ENCODE measurements at regions not wholly inside any gene's neighbourhood (a gene's known extent, or its start where the extent isn't known, plus 50 kb on each side); places are given as distances from the start of the nearest gene placed in this dataset.

DNA sequence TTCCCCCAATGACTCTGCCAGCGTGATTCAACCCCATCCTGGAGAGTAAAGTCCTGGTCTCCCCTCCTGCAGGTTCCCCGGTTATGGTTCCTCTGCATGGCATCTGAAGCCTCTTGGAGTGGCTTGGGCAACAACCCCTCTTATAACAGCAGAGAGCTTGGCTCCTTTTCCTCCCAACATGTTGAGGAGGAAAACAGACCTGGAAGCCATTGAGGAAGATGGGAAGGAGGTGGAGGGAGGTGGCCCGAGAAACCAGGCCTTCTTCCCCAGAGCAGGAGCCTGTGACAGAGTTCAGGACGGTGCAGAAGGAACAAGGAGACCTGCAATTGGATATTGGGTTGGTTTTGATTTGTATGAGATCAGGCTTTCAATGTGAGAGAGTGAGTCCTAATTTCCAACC lies 184.0 kb upstream of the ADCY1 start:
- Histone ChIP-seq H3K27ac (no peak overlapping the region), H3K4me3 (no peak overlapping the region), H3K36me3 (no peaks in the 10 kb centered on the region), H3K4me1 (no peaks in the 10 kb centered on the region), H3K27me3 (no peaks in the 10 kb centered on the region), H3K9me3 (peaks cover 0 to 8% (median 0%) of the 10 kb centered on the region in 3 donors)
- intact Hi-C loops (cut with DNase I): no loop called here
- TF ChIP-seq POLR2A (IDR thresholded peaks at IDR 0.05): no peak
- TF ChIP-seq, protein P1, sequence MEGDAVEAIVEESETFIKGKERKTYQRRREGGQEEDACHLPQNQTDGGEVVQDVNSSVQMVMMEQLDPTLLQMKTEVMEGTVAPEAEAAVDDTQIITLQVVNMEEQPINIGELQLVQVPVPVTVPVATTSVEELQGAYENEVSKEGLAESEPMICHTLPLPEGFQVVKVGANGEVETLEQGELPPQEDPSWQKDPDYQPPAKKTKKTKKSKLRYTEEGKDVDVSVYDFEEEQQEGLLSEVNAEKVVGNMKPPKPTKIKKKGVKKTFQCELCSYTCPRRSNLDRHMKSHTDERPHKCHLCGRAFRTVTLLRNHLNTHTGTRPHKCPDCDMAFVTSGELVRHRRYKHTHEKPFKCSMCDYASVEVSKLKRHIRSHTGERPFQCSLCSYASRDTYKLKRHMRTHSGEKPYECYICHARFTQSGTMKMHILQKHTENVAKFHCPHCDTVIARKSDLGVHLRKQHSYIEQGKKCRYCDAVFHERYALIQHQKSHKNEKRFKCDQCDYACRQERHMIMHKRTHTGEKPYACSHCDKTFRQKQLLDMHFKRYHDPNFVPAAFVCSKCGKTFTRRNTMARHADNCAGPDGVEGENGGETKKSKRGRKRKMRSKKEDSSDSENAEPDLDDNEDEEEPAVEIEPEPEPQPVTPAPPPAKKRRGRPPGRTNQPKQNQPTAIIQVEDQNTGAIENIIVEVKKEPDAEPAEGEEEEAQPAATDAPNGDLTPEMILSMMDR (IDR thresholded peaks at IDR 0.05): no peak
- 74 to 84% methylated on average over 4 of the region's 4 CpGs for WGBS, 2 donors
- no peak for DNase-seq

DNA sequence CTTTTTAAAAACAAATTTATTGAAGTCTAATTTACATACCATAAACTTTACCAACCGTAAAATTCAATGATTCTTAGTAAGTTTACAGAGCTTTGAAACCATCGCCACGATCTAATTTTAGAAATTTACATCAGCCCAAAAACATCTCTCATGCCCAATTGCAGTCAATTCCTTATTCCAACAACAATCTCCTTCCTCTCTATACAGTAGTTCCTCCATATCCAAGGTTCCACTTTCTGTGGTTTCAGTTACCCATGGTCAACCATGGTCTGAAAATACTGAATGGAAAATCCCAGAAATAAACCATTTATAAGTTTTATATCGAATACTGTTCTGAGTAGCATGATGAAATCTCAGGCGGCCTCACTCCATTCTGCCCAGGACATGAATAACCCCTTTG lies 183.4 kb upstream of the ADCY1 start:
- Histone ChIP-seq H3K36me3 (no peaks in the 10 kb centered on the region), H3K9me3 (peaks cover 0 to 8% (median 0%) of the 10 kb centered on the region in 3 donors), H3K27ac (no peak overlapping the region), H3K4me1 (no peaks in the 10 kb centered on the region), H3K27me3 (no peaks in the 10 kb centered on the region), H3K4me3 (no peak overlapping the region)
- DNase-seq: no peak
- TF ChIP-seq, protein P1 (IDR thresholded peaks at IDR 0.05): no peak
- TF ChIP-seq POLR2A (IDR thresholded peaks at IDR 0.05): no peak
- 72 to 80% methylated on average over 5 of the region's 5 CpGs for WGBS, 2 donors
- intact Hi-C loops (cut with DNase I): no loop called here

DNA sequence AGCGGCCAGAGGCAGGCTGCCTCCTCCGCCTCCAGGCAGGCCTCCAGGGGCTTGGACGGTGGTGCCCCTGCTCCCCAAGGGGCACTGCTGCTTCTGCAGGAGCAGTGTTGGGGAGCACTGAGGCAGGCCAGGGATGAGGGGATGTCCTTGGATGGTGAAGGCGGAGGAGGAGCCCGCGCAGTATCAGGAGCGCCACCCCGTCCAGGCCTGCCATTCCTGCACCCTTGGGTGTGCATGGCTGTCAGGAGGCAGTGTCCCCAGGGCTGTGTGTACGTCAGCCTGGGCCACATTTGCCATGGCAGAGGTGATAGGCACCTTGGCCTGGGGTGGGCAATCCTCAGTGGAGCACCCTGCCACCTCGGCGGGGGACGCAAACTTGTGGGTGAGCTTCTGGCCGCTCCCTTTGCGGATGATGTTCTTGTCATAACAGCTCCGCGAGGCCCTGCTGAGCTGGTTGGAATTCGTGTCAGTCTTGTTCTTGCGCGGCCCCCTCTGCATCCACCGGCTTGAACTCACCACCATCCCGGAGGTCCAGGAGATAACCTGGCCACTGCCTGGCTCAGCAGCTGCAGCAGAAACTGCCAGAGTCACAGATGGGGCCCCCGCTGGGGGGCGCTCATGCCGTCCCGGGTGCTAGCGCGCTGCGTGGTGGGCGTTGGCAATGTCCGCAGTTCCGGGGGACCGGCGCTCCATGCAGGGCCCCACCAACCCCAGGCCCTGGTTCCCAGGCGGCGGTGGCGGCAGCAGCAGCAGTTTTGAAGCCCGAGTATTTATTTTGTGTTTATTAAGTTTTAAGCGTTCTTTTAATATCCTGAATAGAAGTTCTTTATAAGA lies 182.3 kb upstream of the ADCY1 start:
- no peak overlapping the region for H3K4me3 ChIP-seq
- H3K9me3 ChIP-seq: peaks cover 0 to 8% (median 0%) of the 10 kb centered on the region in 3 donors
- H3K4me1 ChIP-seq: no peaks in the 10 kb centered on the region
- no peaks in the 10 kb centered on the region for H3K36me3 ChIP-seq
- intact Hi-C loops (cut with DNase I): no loop called here
- 87 to 93% methylated on average over 20 to 26 of the region's 38 CpGs for WGBS, 2 donors
- TF ChIP-seq, protein P1 (IDR thresholded peaks at IDR 0.05): no peak
- no peak for TF ChIP-seq POLR2A (IDR thresholded peaks at IDR 0.05)
- H3K27me3 ChIP-seq: no peaks in the 10 kb centered on the region
- H3K27ac ChIP-seq: no peak overlapping the region
- no peak for DNase-seq

GRCh38 chr7:45394117-45394708 lies 180.0 kb upstream of the ADCY1 start:
- no peaks in the 10 kb centered on the region for H3K4me1 ChIP-seq
- WGBS, 2 donors: 49 to 61% methylated on average over 3 to 4 of the region's 4 CpGs
- no peaks in the 10 kb centered on the region for H3K36me3 ChIP-seq
- DNase-seq: no peak
- peaks cover 0 to 8% (median 0%) of the 10 kb centered on the region in 3 donors for H3K9me3 ChIP-seq
- TF ChIP-seq POLR2A (IDR thresholded peaks at IDR 0.05): no peak
- no peak overlapping the region for H3K4me3 ChIP-seq
- no peak overlapping the region for H3K27ac ChIP-seq
- intact Hi-C loops (cut with DNase I): no loop called here
- no peaks in the 10 kb centered on the region for H3K27me3 ChIP-seq

GRCh38 chr7:45399069-45399468 lies 175.1 kb upstream of the ADCY1 start:
- Histone ChIP-seq H3K27ac (no peak overlapping the region), H3K4me3 (no peak overlapping the region), H3K9me3 (peaks cover 0 to 6% (median 0%) of the 10 kb centered on the region in 3 donors), H3K4me1 (no peaks in the 10 kb centered on the region), H3K36me3 (no peaks in the 10 kb centered on the region), H3K27me3 (no peaks in the 10 kb centered on the region)
- TF ChIP-seq, protein P1 (IDR thresholded peaks at IDR 0.05): no peak
- no peak for TF ChIP-seq POLR2A (IDR thresholded peaks at IDR 0.05)
- DNase-seq: no peak
- WGBS, 2 donors: 95% methylated on average over 6 of the region's 15 CpGs; no CpG with 5 or more reads in 1 of the 2 donors
- intact Hi-C loops (cut with DNase I): no loop called here

All from esophagus squamous epithelium (tissue), 5 donors.